ENCODE measurements at regions not wholly inside any gene's neighbourhood (a gene's known extent, or its start where the extent isn't known, plus 50 kb on each side); places are given as distances from the start of the nearest gene placed in this dataset.

DNA sequence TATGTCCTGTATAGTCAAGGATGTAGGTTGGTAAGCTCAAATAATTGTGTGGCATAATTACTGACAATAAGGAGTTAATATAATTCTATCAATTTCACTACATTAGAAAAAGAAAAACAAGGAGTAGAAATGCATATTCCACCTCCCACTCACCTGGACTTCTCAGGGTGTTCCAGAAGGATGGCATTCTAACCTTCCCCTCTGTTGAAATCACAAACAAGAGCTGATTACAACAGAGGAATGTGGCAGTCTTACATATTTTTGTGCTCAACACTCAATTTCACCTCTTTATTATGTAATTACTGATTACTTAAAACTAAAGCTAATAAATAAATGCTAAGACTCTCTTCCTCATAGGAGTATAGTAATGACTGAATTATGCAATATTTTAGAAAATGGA, 745.3 kb downstream of the DTWD2 start:
- Histone ChIP-seq H3K27me3 (ENCODE audit: insufficient read depth, insufficient read length) (no peaks in the 10 kb centered on the region), H3K9me3 (ENCODE audit: insufficient read depth, low read length) (no peaks in the 10 kb centered on the region), H3K4me3 (ENCODE audit: insufficient read length, low read depth) (no peak overlapping the region), H3K4me1 (ENCODE audit: insufficient read depth, insufficient read length) (peaks cover 4% of the 10 kb centered on the region), H3K36me3 (ENCODE audit: insufficient read depth, insufficient read length, low read length) (no peaks in the 10 kb centered on the region), H3K9ac (ENCODE audit: insufficient read length, low read depth) (no peak overlapping the region)
- DNase-seq (ENCODE audit: low read depth, low spot score) = no peak
- TF ChIP-seq ZNF274 (IDR thresholded peaks at IDR 0.05; ENCODE audit: low read depth, low read length) (no peak), SUZ12 (IDR thresholded peaks at IDR 0.05; ENCODE audit: extremely low read depth, insufficient read depth, insufficient read length) (no peak), YY1 (IDR thresholded peaks at IDR 0.05; ENCODE audit: insufficient read depth, insufficient read length) (no peak)

DNA sequence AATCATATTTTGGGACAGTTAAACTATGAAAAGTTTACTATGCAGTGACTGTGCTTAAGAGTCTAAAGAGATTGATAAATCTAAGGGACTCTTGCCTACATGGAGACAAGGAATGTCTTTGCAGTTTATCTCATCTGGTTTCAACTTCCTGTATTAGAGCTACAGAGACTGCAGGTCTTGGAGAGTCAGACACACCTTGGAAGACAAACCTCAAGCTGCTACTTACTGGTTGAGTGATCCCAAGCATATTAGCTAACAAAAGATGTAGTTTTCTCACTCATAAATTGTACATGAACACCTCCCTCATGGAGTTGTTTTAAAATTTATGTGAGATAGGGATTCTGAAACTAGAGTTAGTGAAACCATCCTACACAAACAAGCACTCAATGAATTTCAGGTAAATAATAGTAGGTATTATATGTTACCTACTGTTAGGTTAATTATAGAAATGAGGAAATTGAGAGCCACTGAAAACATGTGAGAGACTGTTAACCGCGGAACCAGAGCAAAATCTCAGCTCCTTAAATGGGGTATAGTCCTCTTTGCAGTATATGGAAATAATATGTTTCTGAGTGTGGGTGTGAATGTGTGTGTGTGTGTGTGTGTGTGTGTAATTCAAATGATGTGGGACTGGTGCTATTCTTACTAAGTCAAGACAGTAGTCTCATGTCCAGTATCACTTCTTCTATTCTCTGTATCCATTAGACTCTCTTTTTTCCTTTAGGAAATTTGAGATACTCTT, 752.1 kb downstream of the DTWD2 start:
- H3K9ac ChIP-seq (ENCODE audit: insufficient read length, low read depth) = no peak overlapping the region
- no peak overlapping the region for H3K4me3 ChIP-seq (ENCODE audit: insufficient read length, low read depth)
- TF ChIP-seq ZNF274 (IDR thresholded peaks at IDR 0.05; ENCODE audit: low read depth, low read length) = no peak
- no peak for TF ChIP-seq SUZ12 (IDR thresholded peaks at IDR 0.05; ENCODE audit: extremely low read depth, insufficient read depth, insufficient read length)
- no peak for TF ChIP-seq YY1 (IDR thresholded peaks at IDR 0.05; ENCODE audit: insufficient read depth, insufficient read length)
- no peaks in the 10 kb centered on the region for H3K9me3 ChIP-seq (ENCODE audit: insufficient read depth, low read length)
- no peak for DNase-seq (ENCODE audit: low read depth, low spot score)
- H3K27me3 ChIP-seq (ENCODE audit: insufficient read depth, insufficient read length) = no peaks in the 10 kb centered on the region
- no peaks in the 10 kb centered on the region for H3K4me1 ChIP-seq (ENCODE audit: insufficient read depth, insufficient read length)
- no peaks in the 10 kb centered on the region for H3K36me3 ChIP-seq (ENCODE audit: insufficient read depth, insufficient read length, low read length)

DNA sequence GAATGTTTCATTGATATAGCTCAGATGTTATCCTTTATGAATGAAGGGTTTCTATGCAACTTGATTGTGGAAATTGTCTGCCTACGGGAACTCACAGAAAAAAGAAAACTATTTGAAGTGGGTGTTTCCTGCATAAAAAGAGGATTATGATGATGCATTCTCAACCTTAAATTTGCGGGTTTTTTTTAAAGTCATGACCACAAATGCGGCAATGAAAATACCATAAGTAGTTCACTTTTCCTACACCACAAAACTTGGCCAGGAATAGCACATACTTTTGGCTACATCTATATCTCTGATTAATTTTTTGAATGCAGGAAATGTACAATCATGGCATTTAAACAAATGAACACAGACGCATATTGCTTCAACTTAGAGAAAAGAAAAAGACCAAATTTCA, 754.7 kb downstream of the DTWD2 start:
- H3K27me3 ChIP-seq (ENCODE audit: insufficient read depth, insufficient read length) = no peaks in the 10 kb centered on the region
- H3K4me1 ChIP-seq (ENCODE audit: insufficient read depth, insufficient read length) = no peaks in the 10 kb centered on the region
- TF ChIP-seq ZNF274 (IDR thresholded peaks at IDR 0.05; ENCODE audit: low read depth, low read length) = no peak
- no peak for TF ChIP-seq YY1 (IDR thresholded peaks at IDR 0.05; ENCODE audit: insufficient read depth, insufficient read length)
- no peak for TF ChIP-seq SUZ12 (IDR thresholded peaks at IDR 0.05; ENCODE audit: extremely low read depth, insufficient read depth, insufficient read length)
- H3K9ac ChIP-seq (ENCODE audit: insufficient read length, low read depth) = no peak overlapping the region
- H3K9me3 ChIP-seq (ENCODE audit: insufficient read depth, low read length) = no peaks in the 10 kb centered on the region
- H3K36me3 ChIP-seq (ENCODE audit: insufficient read depth, insufficient read length, low read length) = no peaks in the 10 kb centered on the region
- no peak overlapping the region for H3K4me3 ChIP-seq (ENCODE audit: insufficient read length, low read depth)
- no peak for DNase-seq (ENCODE audit: low read depth, low spot score)

DNA sequence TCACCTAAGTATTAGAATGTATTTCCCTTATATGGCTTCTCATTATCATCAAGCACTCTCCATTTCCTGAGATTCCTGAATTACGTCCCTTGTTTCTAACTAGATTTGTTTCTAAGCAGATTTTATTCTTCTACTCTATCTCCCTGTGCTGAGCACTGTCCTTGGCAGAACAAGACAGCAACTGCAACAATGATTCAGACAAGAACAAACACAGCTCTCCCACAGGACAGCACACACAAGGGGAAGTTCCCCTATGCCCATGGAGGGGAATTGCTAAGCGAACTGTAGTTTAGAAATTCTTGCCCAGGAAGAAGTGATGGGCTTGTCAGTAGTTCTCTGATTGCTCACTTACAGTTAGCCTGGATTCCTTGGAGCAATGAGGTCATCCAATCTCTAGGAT, 759.9 kb downstream of the DTWD2 start:
- H3K4me3 ChIP-seq (ENCODE audit: insufficient read length, low read depth) = no peak overlapping the region
- TF ChIP-seq ZNF274 (IDR thresholded peaks at IDR 0.05; ENCODE audit: low read depth, low read length) = no peak
- TF ChIP-seq YY1 (IDR thresholded peaks at IDR 0.05; ENCODE audit: insufficient read depth, insufficient read length) = no peak
- no peak for TF ChIP-seq SUZ12 (IDR thresholded peaks at IDR 0.05; ENCODE audit: extremely low read depth, insufficient read depth, insufficient read length)
- no peaks in the 10 kb centered on the region for H3K4me1 ChIP-seq (ENCODE audit: insufficient read depth, insufficient read length)
- H3K36me3 ChIP-seq (ENCODE audit: insufficient read depth, insufficient read length, low read length) = no peaks in the 10 kb centered on the region
- H3K9ac ChIP-seq (ENCODE audit: insufficient read length, low read depth) = no peak overlapping the region
- H3K27me3 ChIP-seq (ENCODE audit: insufficient read depth, insufficient read length) = no peaks in the 10 kb centered on the region
- DNase-seq (ENCODE audit: low read depth, low spot score) = no peak
- H3K9me3 ChIP-seq (ENCODE audit: insufficient read depth, low read length) = no peaks in the 10 kb centered on the region

DNA sequence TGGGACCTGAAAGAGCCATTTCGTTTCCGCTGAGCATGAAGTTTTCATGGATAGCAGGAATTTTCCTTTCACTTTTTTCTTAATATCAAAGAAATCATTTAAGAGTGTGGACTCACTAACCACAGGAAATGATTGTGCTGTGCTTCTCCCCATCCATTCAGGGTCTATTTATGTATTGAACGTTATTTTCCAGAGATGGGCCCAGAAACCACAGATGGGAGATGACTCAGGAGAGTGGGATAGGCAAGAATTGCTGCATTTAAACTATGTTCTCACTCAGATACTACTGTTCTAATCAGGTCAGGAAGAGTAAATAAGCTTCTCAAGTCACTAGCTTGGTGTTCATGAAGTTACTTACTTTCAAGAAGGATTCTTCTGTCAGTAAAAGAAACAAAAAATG, 763.8 kb downstream of the DTWD2 start:
- no peaks in the 10 kb centered on the region for H3K9me3 ChIP-seq (ENCODE audit: insufficient read depth, low read length)
- H3K4me3 ChIP-seq (ENCODE audit: insufficient read length, low read depth) = no peak overlapping the region
- no peaks in the 10 kb centered on the region for H3K36me3 ChIP-seq (ENCODE audit: insufficient read depth, insufficient read length, low read length)
- H3K4me1 ChIP-seq (ENCODE audit: insufficient read depth, insufficient read length) = no peaks in the 10 kb centered on the region
- DNase-seq (ENCODE audit: low read depth, low spot score) = no peak
- TF ChIP-seq SUZ12 (IDR thresholded peaks at IDR 0.05; ENCODE audit: extremely low read depth, insufficient read depth, insufficient read length) = no peak
- no peak for TF ChIP-seq YY1 (IDR thresholded peaks at IDR 0.05; ENCODE audit: insufficient read depth, insufficient read length)
- no peak for TF ChIP-seq ZNF274 (IDR thresholded peaks at IDR 0.05; ENCODE audit: low read depth, low read length)
- no peak overlapping the region for H3K9ac ChIP-seq (ENCODE audit: insufficient read length, low read depth)
- H3K27me3 ChIP-seq (ENCODE audit: insufficient read depth, insufficient read length) = no peaks in the 10 kb centered on the region

DNA sequence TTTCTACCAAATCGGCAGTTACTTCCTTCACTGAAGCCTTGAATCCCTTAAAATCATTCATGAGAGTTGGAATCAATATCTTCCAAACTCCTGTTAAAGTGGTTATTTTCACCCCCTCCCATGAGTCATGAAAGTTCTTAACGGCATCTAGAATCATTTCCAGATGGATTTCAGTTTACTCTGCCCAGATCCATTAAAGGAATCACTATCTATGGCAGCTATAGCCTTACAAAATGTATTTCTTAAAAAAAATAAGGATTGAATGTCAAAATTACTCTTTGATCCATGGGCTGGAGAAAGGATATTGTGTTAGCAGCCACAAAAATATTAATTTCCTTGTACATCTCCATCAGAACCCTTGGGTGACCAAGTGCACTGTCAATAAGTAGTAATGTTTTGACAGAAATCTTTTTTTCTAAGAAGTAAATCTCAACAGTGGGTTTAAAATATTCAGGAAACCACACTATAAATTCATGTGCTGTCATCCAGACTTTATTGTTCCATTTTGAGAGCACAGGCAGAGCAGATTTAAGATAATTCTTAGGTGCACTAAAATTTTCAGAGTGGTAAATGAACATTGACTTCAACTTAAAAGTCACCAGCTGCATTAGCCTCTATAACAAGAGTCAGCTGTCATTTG, 767.7 kb downstream of the DTWD2 start:
- Histone ChIP-seq H3K4me3 (ENCODE audit: insufficient read length, low read depth) (no peak overlapping the region), H3K9ac (ENCODE audit: insufficient read length, low read depth) (no peak overlapping the region), H3K36me3 (ENCODE audit: insufficient read depth, insufficient read length, low read length) (no peaks in the 10 kb centered on the region), H3K27me3 (ENCODE audit: insufficient read depth, insufficient read length) (no peaks in the 10 kb centered on the region), H3K4me1 (ENCODE audit: insufficient read depth, insufficient read length) (no peaks in the 10 kb centered on the region), H3K9me3 (ENCODE audit: insufficient read depth, low read length) (no peaks in the 10 kb centered on the region)
- TF ChIP-seq ZNF274 (IDR thresholded peaks at IDR 0.05; ENCODE audit: low read depth, low read length) (no peak), SUZ12 (IDR thresholded peaks at IDR 0.05; ENCODE audit: extremely low read depth, insufficient read depth, insufficient read length) (no peak), YY1 (IDR thresholded peaks at IDR 0.05; ENCODE audit: insufficient read depth, insufficient read length) (no peak)
- DNase-seq (ENCODE audit: low read depth, low spot score) = no peak

DNA sequence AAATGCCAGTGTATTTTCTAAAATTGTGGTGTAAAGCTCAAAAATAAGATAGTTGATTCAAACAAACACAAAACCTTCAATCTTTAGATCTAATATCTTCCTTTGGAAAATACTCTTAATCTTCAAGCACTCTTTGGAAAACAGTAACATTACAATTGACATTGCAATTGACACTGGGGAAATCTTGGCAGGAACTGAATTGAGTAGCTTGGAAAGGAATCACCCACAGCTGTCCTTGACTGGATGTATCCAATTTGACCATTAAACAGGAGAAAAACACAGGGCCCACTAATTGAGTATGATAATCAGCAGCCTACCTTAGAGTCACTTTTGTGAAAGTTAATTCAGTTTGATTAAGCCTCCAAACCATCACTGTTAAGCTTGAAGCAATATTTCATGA, 776.7 kb downstream of the DTWD2 start:
- Histone ChIP-seq H3K36me3 (ENCODE audit: insufficient read depth, insufficient read length, low read length) (no peaks in the 10 kb centered on the region), H3K4me3 (ENCODE audit: insufficient read length, low read depth) (no peak overlapping the region), H3K4me1 (ENCODE audit: insufficient read depth, insufficient read length) (no peaks in the 10 kb centered on the region), H3K27me3 (ENCODE audit: insufficient read depth, insufficient read length) (no peaks in the 10 kb centered on the region), H3K9ac (ENCODE audit: insufficient read length, low read depth) (no peak overlapping the region), H3K9me3 (ENCODE audit: insufficient read depth, low read length) (peaks cover 18% of the 10 kb centered on the region; the same call in 1 of the 2 replicates)
- TF ChIP-seq YY1 (IDR thresholded peaks at IDR 0.05; ENCODE audit: insufficient read depth, insufficient read length) = no peak
- no peak for TF ChIP-seq SUZ12 (IDR thresholded peaks at IDR 0.05; ENCODE audit: extremely low read depth, insufficient read depth, insufficient read length)
- TF ChIP-seq ZNF274 (IDR thresholded peaks at IDR 0.05; ENCODE audit: low read depth, low read length) = no peak
- DNase-seq (ENCODE audit: low read depth, low spot score) = no peak

Data from NT2/D1 (cell line).